PC-9 (cell line): ENCODE measurements at regions not wholly inside any gene's neighbourhood (a gene's known extent, or its start where the extent isn't known, plus 50 kb on each side); places are given as distances from the start of the nearest gene placed in this dataset.
A peak's percentile ranks its signal among the peaks of the same experiment; 100 is the strongest.

Experiments
- CTCF ChIP-seq: fragments of 200-600 bp; sonication (generic); conservative IDR thresholded peaks from 2 replicates; pipeline ENCODE4 v1.6.1; 2017; ENCODE audit warnings: mixed run types, antibody characterized with exemption, mild to moderate bottlenecking, moderate library complexity
- EZH2 ChIP-seq: fragments of 200-600 bp; sonication (generic); IDR thresholded peaks from 2 replicates; pipeline ENCODE4 v1.8.0; 2017; ENCODE audit warnings: antibody characterized with exemption, low read depth

- TF ChIP-seq CTCF: no peak
- 0 out of 2 replicates have a peak, but pooled peaks have one; percentile 33 for TF ChIP-seq EZH2
Observed at GRCh38 chr22:49585461-49586243, 242.0 kb downstream of the BRD1 start.
